ENCODE measurements at regions not wholly inside any gene's neighbourhood (a gene's known extent, or its start where the extent isn't known, plus 50 kb on each side); places are given as distances from the start of the nearest gene placed in this dataset.

- no peak for TF ChIP-seq CTCF (IDR thresholded peaks at IDR 0.05; ENCODE audit: insufficient read depth in 1 of 2, low read depth in 1 of 2, low read length in 1 of 2, severe bottlenecking in 1 of 2, unreplicated experiment in 1 of 2)
- DNase-seq, result peak; percentile 14 to 49
- H3K27me3 ChIP-seq (replicated peaks; ENCODE audit: control insufficient read depth, insufficient read depth, low read length), result no peaks in the 10 kb centered on the region; the same call in 1 of the 2 replicates
- Mint-ChIP-seq H3K36me3 (ENCODE audit: insufficient read depth, unreplicated experiment) (peaks cover 7% of the 10 kb centered on the region), H3K27ac (ENCODE audit: unreplicated experiment) (no peak overlapping the region), H3K27me3 (ENCODE audit: insufficient read depth, unreplicated experiment) (peaks cover 5% of the 10 kb centered on the region), H3K4me3 (ENCODE audit: unreplicated experiment) (peak overlapping the region; percentile 77), H3K9me3 (ENCODE audit: unreplicated experiment) (no peaks in the 10 kb centered on the region), H3K4me1 (ENCODE audit: low read depth, unreplicated experiment) (no peaks in the 10 kb centered on the region)
- H3K9me3 ChIP-seq, result no peaks in the 10 kb centered on the region
- intact Hi-C loops (cut with micrococcal nuclease; ENCODE audit: unreplicated experiment), result loop anchor here (5.0 kb wide), 1 partner anchor 56 kb away; no protein-coding TSS in a partner anchor
- no peaks in the 10 kb centered on the region for H3K36me3 ChIP-seq (ENCODE audit: control insufficient read depth, insufficient read depth, low read length)
- peak overlapping the region; percentile 68 for H3K4me3 ChIP-seq (ENCODE audit: low read depth, low read length)
- BruUV-seq (replicated peaks), result no TSS peak
- CTCF ChIA-PET, result interaction anchor here (0.7 to 1.7 kb wide), 5 partner anchors 12 to 99 kb away, joined by 3 to 18 read pairs (median 3); no protein-coding TSS in a partner anchor
- POLR2A ChIA-PET, result interaction anchor here (0.6 to 1.1 kb wide), 3 partner anchors 23 to 60 kb away, joined by 3 to 7 read pairs (median 3); no protein-coding TSS in a partner anchor
- H3K4me1 ChIP-seq, result peaks cover 9% of the 10 kb centered on the region; the same call in 1 of the 2 replicates
Observed at GRCh38 chr21:31558189-31558961, 101.1 kb upstream of the SOD1 start.

DNA sequence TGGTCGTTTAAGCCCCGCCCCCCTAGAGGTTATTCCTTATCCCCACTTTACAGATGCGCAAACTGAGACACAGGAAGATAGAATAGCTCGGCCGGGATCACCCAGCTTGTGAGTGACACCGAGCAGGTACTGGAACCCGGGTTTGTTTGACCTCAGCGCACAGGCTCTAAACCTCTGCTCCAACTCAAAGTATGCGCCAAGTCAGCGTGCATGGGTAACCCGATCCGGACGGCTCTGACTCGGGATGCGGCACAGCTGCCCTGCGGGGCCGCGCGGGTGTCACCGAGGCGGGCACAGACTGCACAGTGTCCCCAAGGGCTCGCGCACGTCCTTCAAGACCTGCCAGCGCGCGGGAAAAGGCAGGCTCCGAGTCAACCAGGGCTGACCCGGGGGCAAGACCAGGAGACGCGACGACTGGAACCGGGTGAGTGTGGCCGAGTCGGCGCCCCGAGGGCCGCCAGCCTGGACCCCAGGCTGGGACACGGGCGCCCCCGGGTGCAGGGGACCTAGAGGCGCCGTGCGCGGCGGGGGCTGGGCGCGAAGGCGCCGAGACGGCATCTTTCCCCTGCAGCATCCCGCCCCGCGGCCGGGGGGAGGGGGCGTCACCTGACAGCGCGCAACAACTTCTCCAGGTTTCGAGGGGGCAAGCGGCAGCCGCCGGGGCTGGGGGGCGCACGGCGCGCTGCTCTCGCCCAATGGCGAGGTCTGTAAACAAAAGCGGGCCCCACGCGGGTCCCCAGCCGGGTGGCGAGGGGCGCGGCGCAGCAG, 101.9 kb upstream of the SOD1 start:
- H3K9me3 ChIP-seq, result no peaks in the 10 kb centered on the region
- peak in 1 of 2 experiments; percentile 9 for DNase-seq
- BruUV-seq (replicated peaks), result no TSS peak
- Mint-ChIP-seq H3K9me3 (ENCODE audit: unreplicated experiment) (no peaks in the 10 kb centered on the region), H3K27ac (ENCODE audit: unreplicated experiment) (no peak overlapping the region), H3K27me3 (ENCODE audit: insufficient read depth, unreplicated experiment) (peaks cover 5% of the 10 kb centered on the region), H3K4me1 (ENCODE audit: low read depth, unreplicated experiment) (no peaks in the 10 kb centered on the region), H3K4me3 (ENCODE audit: unreplicated experiment) (peak overlapping the region; percentile 77), H3K36me3 (ENCODE audit: insufficient read depth, unreplicated experiment) (peaks cover 7% of the 10 kb centered on the region)
- ChIA-PET POLR2A (no interaction called here), CTCF (no interaction called here)
- H3K4me1 ChIP-seq, result peaks cover 9% of the 10 kb centered on the region; the same call in 1 of the 2 replicates
- TF ChIP-seq CTCF (IDR thresholded peaks at IDR 0.05; ENCODE audit: insufficient read depth in 1 of 2, low read depth in 1 of 2, low read length in 1 of 2, severe bottlenecking in 1 of 2, unreplicated experiment in 1 of 2), result no peak
- no peaks in the 10 kb centered on the region for H3K36me3 ChIP-seq (ENCODE audit: control insufficient read depth, insufficient read depth, low read length)
- intact Hi-C loops (cut with micrococcal nuclease; ENCODE audit: unreplicated experiment), result loop anchor here (5.0 kb wide), 1 partner anchor 55 kb away; no protein-coding TSS in a partner anchor
- H3K27me3 ChIP-seq (replicated peaks; ENCODE audit: control insufficient read depth, insufficient read depth, low read length), result no peaks in the 10 kb centered on the region; the same call in 1 of the 2 replicates
- H3K4me3 ChIP-seq (ENCODE audit: low read depth, low read length), result peak overlapping the region; percentile 68

DNA sequence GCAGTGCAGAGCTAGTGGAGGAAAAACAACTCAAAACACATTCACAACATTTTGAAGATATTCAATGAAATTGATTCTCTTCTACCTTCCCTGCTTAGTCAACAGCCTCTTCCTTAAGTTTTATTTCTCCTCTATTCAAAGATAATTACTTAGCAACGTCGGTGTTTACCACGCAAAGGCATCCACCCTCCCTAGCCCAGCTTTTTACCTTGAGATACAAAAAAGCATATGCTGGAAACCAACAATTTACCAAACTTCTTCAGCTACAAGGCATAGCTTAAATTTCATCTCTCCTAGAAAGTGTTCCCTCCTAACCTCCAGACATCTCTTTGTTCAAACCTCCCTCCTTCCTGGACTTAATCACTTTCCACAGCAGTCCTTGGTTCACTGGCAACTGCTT, 102.8 kb upstream of the SOD1 start:
- ChIA-PET POLR2A (no interaction called here), CTCF (no interaction called here)
- BruUV-seq (replicated peaks), result no TSS peak
- DNase-seq, result no peak
- Mint-ChIP-seq H3K4me3 (ENCODE audit: unreplicated experiment) (no peak overlapping the region), H3K36me3 (ENCODE audit: insufficient read depth, unreplicated experiment) (peaks cover 7% of the 10 kb centered on the region), H3K4me1 (ENCODE audit: low read depth, unreplicated experiment) (no peaks in the 10 kb centered on the region), H3K9me3 (ENCODE audit: unreplicated experiment) (no peaks in the 10 kb centered on the region), H3K27ac (ENCODE audit: unreplicated experiment) (no peak overlapping the region), H3K27me3 (ENCODE audit: insufficient read depth, unreplicated experiment) (peaks cover 5% of the 10 kb centered on the region)
- Histone ChIP-seq H3K27me3 (replicated peaks; ENCODE audit: control insufficient read depth, insufficient read depth, low read length) (no peaks in the 10 kb centered on the region; the same call in 1 of the 2 replicates), H3K36me3 (ENCODE audit: control insufficient read depth, insufficient read depth, low read length) (no peaks in the 10 kb centered on the region), H3K4me1 (peaks cover 9% of the 10 kb centered on the region; the same call in 1 of the 2 replicates), H3K4me3 (ENCODE audit: low read depth, low read length) (no peak overlapping the region), H3K9me3 (no peaks in the 10 kb centered on the region)
- intact Hi-C loops (cut with micrococcal nuclease; ENCODE audit: unreplicated experiment), result loop anchor here (5.0 kb wide), 1 partner anchor 54 kb away; no protein-coding TSS in a partner anchor
- TF ChIP-seq CTCF (IDR thresholded peaks at IDR 0.05; ENCODE audit: insufficient read depth in 1 of 2, low read depth in 1 of 2, low read length in 1 of 2, severe bottlenecking in 1 of 2, unreplicated experiment in 1 of 2), result no peak

Data from Caco-2 (cell line).